Subcutaneous abdominal adipose tissue (tissue), 5 donors: ENCODE measurements at regions not wholly inside any gene's neighbourhood (a gene's known extent, or its start where the extent isn't known, plus 50 kb on each side); places are given as distances from the start of the nearest gene placed in this dataset.

Experiments used
- H3K27ac ChIP-seq: one replicate; pipeline ENCODE4 v1.7.0; 2013; ENCODE audit warnings: low read depth, mild to moderate bottlenecking, inconsistent platforms, low read length, moderate library complexity
- H3K27me3 ChIP-seq, 5 donors: one replicate each; pipeline ENCODE4 v1.7.0; 2013; ENCODE audit warnings: low read length in 5 of 5, inconsistent platforms in 1 of 5; ENCODE audit not compliant: control insufficient read depth in 5 of 5, insufficient read depth in 4 of 5
- H3K36me3 ChIP-seq, 5 donors: one replicate each; pipeline ENCODE4 v1.7.0; 2013; ENCODE audit warnings: low read length in 5 of 5; ENCODE audit not compliant: control insufficient read depth in 5 of 5, insufficient read depth in 5 of 5
- H3K4me1 ChIP-seq, 5 donors: one replicate each; pipeline ENCODE4 v1.7.0; 2013; ENCODE audit warnings: low read length in 5 of 5, mild to moderate bottlenecking in 3 of 5, moderate library complexity in 1 of 5; ENCODE audit not compliant: control insufficient read depth in 5 of 5, insufficient read depth in 5 of 5
- H3K4me3 ChIP-seq, 5 donors: one replicate each; pipeline ENCODE4 v1.7.0; 2013; ENCODE audit warnings: low read length in 5 of 5, low read depth in 1 of 5
- H3K9ac ChIP-seq, 5 donors: one replicate each; pipeline ENCODE4 v1.7.0; 2013; ENCODE audit warnings: low read length in 5 of 5, mild to moderate bottlenecking in 4 of 5, moderate library complexity in 3 of 5
- H3K9me3 ChIP-seq, 5 donors: one replicate each; pipeline ENCODE4 v1.7.0; 2013; ENCODE audit warnings: low read length in 5 of 5; ENCODE audit not compliant: control insufficient read depth in 5 of 5
- donor health status: healthy.
- donor health status: healthy.
- donor health status: healthy.
- donor health status: healthy.
- donor health status: healthy.

- Histone ChIP-seq H3K4me3 (no peak overlapping the region), H3K4me1 (no peaks in the 10 kb centered on the region), H3K9me3 (peaks cover 0 to 6% (median 0%) of the 10 kb centered on the region in 5 donors), H3K27me3 (peaks cover 0 to 10% (median 2%) of the 10 kb centered on the region in 5 donors), H3K27ac (no peak overlapping the region), H3K9ac (no peak overlapping the region), H3K36me3 (no peaks in the 10 kb centered on the region)
Observed at GRCh38 chr20:22914291-22914690, 120.8 kb upstream of the SSTR4 start.

GRCh38 chr20:22915512-22915911 is 119.6 kb upstream of the SSTR4 start:
- Histone ChIP-seq H3K27me3 (peaks cover 0 to 10% (median 2%) of the 10 kb centered on the region in 5 donors), H3K4me3 (no peak overlapping the region), H3K36me3 (no peaks in the 10 kb centered on the region), H3K4me1 (no peaks in the 10 kb centered on the region), H3K9ac (no peak overlapping the region), H3K9me3 (peaks cover 0 to 6% (median 0%) of the 10 kb centered on the region in 5 donors), H3K27ac (no peak overlapping the region)

DNA sequence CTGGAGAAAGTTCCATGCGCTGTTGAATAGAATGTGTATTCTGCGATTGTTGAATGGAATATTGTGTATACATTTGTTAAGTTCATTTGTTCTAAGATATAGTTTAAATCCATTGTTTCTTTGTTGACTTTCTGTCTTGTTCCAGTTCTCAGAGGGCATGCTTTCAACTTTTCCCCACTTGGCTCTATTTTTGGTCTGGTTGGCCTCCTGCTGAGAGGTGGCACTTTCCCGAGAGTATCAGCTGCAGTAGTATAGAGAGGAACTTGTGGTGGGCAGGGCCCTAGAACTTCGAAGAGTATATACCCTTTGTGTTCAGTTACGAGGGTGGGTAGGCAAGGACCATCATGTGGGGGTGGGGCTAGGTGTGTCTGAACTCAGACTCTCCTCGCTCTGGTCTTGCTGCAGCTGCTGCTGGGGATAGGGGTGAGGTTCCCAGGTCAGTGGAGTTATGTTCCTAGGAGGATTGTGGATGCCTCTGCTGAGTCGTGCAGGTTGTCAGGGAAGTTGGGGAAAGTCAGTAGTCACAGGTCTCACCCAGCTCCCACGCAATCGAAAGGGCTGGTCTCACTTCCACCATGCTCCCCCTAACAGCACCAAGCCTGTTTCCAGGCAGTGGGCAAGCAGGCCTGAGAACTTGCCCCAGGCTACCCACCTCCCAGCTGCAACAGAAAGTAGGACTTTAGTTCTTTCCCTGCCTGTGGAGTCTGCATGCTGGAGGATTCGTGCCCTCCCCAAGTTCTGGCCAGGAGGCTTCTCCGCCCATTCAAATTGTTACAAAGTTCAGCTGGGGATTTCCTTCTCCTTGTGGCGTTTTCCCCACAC is 118.9 kb upstream of the SSTR4 start:
- Histone ChIP-seq H3K36me3 (no peaks in the 10 kb centered on the region), H3K4me3 (no peak overlapping the region), H3K9me3 (peaks cover 0 to 6% (median 0%) of the 10 kb centered on the region in 5 donors), H3K9ac (no peak overlapping the region), H3K27ac (no peak overlapping the region), H3K4me1 (no peaks in the 10 kb centered on the region), H3K27me3 (peaks cover 0 to 11% (median 3%) of the 10 kb centered on the region in 5 donors)

DNA sequence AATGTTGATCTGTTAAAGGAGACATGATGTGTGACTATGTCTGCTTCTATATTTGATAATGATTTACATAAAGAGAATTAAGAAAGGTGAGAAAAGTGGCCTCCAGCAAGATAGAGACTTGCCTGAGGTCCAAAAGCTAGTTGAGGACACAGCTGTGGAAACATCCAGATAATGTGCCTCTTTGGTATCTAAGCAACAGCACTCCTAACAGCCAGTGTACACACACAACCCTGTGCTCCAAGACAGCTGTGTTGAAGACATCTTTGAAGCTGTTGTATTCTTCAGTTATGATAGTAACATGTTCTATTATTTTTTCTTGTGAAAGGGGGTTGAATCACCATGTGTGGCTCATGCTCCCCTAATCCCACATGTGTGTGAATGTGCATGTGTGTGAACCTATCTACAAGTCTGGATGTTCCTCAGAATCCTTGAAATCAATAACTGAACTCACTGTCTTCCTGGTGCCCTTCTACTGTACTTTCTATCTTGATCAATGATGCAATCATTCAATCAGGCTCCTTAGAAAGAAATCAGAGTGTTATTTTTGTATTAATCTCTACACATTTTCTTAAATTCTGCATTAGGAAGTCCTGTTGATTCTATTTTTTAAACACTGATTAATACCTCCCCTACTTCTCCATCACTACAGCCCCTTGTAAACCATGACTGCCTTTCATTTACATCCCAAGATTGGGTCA is 116.7 kb upstream of the SSTR4 start:
- Histone ChIP-seq H3K4me1 (no peaks in the 10 kb centered on the region), H3K4me3 (no peak overlapping the region), H3K9ac (no peak overlapping the region), H3K9me3 (peaks cover 0 to 6% (median 0%) of the 10 kb centered on the region in 5 donors), H3K27ac (no peak overlapping the region), H3K36me3 (no peaks in the 10 kb centered on the region), H3K27me3 (peaks cover 0 to 12% (median 3%) of the 10 kb centered on the region in 5 donors)

DNA sequence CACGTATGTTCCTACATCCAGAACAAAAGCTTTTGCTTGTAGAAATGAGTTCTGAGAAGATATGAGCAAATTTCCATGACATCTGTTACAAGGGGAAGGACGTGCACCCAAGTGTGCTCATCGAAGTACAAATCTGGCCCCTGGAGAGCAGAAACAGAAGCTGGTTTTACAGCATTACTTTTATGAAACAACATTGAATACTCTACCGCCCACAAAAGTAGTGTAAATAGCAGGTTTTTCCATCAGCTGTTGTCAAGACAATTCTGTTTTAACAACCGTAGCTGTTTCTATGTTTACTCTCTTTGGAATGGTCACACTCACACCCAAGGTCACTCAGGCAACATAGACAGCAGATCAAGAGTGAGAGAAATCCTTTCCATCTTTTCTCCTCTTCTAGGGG is 114.2 kb upstream of the SSTR4 start:
- Histone ChIP-seq H3K4me1 (no peaks in the 10 kb centered on the region), H3K9ac (no peak overlapping the region), H3K36me3 (no peaks in the 10 kb centered on the region), H3K4me3 (no peak overlapping the region), H3K27ac (no peak overlapping the region), H3K27me3 (peaks cover 0 to 12% (median 3%) of the 10 kb centered on the region in 5 donors), H3K9me3 (peaks cover 0 to 4% (median 0%) of the 10 kb centered on the region in 5 donors)

DNA sequence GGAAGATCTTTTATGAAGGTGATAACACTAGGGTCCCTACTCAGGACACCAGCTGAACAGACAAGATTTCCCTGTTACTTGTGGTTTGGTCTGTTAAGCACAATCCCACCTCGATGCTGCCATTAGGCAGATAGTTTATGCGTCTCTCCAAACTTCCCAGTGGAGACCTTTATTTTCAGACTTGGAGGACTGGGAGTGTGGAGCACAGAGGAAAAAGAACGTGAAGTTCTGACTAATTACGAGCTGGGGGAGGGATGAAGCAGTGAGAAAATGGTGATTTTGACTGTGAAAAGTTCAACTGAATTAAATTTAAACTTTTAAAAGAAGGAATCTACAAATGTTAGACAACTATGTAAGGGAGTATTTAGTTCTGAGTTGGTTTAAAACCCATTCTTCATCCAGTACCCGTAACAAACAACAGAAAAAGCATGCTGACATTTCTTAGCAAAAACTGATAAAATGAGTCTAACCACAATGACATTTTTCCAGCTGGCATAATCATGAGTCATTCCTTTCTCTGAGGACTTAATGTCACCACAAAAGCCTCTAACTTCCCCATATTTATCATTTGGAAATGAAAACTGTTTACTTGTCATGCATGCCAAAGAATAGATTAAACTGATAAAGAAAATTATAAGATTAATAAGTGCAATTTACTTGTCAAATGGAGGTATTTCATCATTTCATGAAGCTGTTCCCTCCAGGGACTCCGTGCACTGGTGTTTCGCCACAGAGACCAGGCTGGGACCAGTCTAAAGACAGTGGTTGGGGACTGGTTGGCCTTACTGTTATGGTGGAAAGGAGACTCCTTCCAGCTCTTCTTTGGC is 113.3 kb upstream of the SSTR4 start:
- Histone ChIP-seq H3K36me3 (no peaks in the 10 kb centered on the region), H3K4me1 (no peaks in the 10 kb centered on the region), H3K9ac (no peak overlapping the region), H3K27me3 (peaks cover 0 to 8% (median under 1%) of the 10 kb centered on the region in 5 donors), H3K27ac (no peak overlapping the region), H3K4me3 (no peak overlapping the region), H3K9me3 (no peaks in the 10 kb centered on the region)

GRCh38 chr20:22922987-22923386 is 112.1 kb upstream of the SSTR4 start:
- H3K9ac ChIP-seq, result no peak overlapping the region
- H3K9me3 ChIP-seq, result no peaks in the 10 kb centered on the region
- no peaks in the 10 kb centered on the region for H3K36me3 ChIP-seq
- peaks cover 0 to 13% (median 0%) of the 10 kb centered on the region in 5 donors for H3K27me3 ChIP-seq
- no peak overlapping the region for H3K4me3 ChIP-seq
- no peaks in the 10 kb centered on the region for H3K4me1 ChIP-seq
- H3K27ac ChIP-seq, result no peak overlapping the region

DNA sequence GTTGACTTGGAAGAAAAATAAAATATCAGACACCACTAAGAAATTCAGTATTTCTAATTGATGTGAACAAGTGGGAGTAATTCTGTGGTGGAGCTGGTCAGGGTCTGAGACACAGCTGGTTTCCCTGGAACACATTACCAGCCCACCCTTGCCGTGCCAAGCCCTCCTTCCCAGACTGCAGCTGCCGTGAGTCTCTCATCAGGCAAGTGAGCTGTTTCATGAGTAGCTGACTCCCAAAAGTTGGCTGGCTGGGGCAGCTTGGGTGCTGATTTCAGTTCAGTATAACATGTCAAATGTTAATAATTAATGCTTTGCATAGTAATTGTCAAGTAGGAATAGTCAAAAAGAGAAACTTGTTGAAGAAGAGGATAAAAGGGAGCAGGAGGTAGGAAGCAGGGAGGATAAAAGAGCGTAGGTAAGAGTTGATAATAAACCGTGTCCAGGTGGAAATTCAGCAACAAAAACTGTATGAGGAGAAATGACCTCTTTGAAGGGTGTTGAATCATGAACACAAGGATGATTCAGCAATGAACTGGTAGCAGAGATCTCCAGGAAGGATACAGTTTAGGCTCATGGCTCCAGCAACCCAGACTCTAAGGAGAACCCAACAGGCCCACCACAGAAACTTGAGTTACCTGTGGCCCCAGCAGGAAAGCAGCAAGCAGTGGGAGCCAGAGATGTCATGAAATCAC is 110.9 kb upstream of the SSTR4 start:
- H3K36me3 ChIP-seq, result no peaks in the 10 kb centered on the region
- no peaks in the 10 kb centered on the region for H3K9me3 ChIP-seq
- no peaks in the 10 kb centered on the region for H3K4me1 ChIP-seq
- peaks cover 0 to 13% (median 0%) of the 10 kb centered on the region in 5 donors for H3K27me3 ChIP-seq
- no peak overlapping the region for H3K27ac ChIP-seq
- H3K4me3 ChIP-seq, result no peak overlapping the region
- H3K9ac ChIP-seq, result no peak overlapping the region

DNA sequence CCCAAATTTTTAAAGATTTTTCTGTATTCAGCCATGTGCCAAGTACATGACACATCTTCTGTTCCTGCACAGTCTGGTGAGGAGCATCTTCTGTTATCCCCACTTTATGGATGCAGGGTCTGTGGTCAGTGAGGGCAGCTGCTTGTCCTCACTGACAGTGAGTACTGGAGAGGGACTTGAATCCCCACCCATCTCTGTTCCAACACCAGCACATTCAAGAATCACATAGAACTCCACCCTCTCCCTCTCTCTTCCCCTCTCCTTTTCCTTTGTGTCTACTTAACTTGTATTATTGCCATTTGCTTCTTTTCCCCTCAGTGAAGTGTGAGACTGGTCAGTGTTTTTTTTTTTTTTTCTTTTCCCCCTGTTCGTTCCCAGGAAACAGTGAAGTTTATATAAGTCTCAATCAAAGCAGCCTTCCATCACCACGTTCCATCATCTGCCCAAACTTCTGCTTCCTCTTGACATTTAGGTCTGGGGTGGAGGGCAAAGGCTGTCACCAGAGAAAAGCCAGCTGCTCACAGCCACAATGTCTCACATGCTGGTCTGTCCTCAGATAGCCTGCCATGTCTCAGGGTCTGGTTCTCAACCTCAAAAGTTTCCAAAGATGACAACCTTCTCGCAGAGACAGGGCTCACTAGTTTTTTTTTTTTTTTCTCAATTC is 110.0 kb upstream of the SSTR4 start:
- no peaks in the 10 kb centered on the region for H3K36me3 ChIP-seq
- H3K4me1 ChIP-seq, result no peaks in the 10 kb centered on the region
- H3K27ac ChIP-seq, result no peak overlapping the region
- H3K27me3 ChIP-seq, result peaks cover 0 to 11% (median 0%) of the 10 kb centered on the region in 5 donors
- H3K9me3 ChIP-seq, result no peaks in the 10 kb centered on the region
- no peak overlapping the region for H3K4me3 ChIP-seq
- H3K9ac ChIP-seq, result no peak overlapping the region
